GM21576 (cell line): ENCODE measurements at regions not wholly inside any gene's neighbourhood (a gene's known extent, or its start where the extent isn't known, plus 50 kb on each side); places are given as distances from the start of the nearest gene placed in this dataset.

ENCODE experiments used
- ATAC-seq: cut with Tn5 transposase; IDR thresholded peaks from one replicate; pipeline ENCODE4 v1.9.1; 2021; ENCODE audit warnings: mild to moderate bottlenecking, moderate library complexity; ENCODE audit not compliant: unreplicated experiment

DNA sequence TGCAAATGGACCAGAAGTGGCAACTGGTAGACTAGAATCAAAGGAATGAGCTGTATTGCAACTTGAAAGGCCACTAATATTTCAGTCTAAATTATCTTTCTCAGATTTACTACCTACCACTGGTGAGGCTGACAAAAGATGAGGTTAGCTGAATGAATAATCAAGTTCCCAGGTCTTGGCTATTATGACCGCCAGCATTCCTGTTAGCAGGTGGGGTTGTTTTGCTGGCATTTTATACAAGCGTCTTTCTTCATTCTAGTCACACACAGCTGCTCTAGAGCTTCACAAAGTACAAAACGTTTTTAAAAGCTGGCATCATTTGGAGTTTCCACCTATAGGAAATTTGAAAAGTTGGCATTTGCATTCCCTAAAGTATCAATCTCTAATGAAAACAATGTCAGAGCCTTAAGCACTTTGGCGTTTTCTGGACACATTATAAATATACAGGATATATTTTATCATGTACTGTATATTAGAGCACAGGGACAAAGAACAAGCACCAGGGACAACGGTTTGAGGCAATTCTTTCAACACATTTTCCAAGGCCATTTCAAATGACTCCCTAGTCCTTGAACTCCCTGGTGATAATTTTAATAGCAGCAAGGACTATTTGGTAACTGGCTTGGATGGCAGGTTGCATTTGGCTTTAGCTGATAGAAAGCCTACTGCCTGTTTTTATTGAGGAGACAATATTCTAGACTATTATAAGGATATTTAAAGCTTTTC is 410.2 kb upstream of the CHST9 start:
- ATAC-seq = no peak

DNA sequence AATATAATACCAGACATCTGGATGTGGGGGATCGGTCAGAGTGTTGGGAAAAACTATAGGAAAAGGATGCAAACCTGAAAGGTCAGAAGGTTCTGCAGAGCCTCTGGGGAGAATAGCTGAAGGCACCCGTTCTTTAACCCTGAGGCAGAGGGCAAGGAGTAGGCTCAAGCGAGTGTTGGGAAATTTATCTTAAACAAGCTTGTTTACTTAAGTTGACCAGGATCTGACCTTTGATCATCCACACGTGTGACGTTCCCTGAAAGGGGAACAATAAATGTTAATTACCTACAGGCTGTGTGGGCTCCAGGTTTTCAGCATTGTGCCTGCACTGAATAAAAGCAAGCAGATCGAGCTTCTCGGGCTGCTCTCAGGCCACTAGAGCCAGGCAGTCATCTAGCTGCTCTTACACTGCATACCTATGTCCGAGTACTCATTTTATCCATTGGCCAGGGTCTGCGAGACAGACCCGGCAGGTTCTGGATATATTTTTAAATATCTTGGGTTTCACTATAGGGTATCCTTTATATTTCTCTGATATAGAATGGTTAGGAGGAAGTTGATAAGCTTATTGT is 400.6 kb upstream of the CHST9 start:
- ATAC-seq = no peak

DNA sequence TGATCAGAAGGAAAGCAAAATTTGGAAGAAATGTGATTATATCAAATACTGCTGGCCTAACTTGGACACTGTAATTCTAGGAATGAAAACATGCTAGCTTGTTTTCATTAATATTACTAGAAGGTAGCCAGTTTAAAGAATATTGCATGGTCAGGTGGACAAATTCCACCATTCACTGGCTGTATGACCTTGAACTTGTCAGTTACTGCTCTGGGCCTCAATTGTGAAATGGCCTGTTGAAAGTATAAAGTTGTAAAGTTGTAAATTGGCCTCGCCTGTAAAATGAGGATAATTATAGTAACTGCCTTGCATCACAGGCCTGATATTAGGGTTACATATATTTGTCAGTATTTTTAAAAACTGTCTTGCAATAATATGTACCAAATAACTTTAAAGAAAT is 398.4 kb upstream of the CHST9 start:
- ATAC-seq = no peak

DNA sequence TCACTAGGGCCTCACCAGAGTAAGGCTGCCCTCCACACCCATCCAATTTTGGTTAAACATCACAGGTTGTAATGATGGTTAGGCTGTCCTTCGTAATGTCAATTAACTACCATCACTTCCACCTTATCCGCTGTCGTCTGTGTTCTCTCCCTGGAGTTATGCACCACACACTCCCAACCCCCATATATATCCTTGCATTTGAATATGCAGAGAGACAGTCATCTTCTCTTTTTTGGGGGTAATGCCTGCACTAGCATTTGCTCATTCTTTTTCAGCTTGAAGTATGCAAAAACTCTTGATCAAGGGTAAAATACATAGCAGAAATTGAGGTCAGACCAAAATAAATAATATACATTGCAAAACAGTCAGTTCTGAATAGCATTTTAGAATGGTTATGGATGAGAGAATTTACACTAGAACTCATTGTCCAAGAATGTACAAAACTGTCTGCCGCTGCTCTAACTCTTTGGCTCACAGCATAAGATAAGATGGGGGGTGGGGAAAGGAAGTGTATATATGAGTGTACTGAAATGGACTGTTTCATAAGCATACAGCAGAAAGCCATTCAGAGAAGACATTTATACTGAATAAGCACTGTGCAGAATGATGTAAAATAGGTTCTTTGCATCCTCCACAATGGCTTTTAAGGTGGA is 397.8 kb upstream of the CHST9 start:
- no peak for ATAC-seq

DNA sequence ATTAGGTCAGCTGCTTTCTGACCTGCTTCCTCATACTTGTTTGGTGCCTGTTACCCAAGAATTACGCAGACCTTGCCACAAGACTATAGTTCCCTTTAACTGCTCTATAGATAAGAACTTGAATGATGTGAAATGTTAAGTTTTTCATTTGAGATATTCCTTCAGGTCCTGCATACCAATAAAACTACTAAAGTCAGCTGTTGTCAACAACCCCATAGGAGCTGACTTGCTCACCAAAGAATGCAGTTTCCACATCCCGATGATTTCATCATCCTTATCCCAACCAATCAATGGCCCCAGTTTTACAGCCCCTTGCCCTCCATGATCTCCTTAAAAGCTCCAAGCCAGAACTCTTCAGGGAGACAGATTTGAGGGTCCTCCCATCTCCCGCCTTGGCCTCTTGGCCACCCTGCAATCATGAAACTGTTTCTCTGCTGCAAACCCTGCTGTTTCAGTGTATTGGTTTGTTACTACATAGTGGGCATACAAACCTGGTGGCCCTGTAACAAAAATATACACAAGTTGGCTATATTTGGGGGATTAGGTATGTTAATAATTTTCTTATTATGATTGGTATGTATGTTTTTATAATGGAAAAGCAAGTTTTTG is 396.3 kb upstream of the CHST9 start:
- ATAC-seq = no peak

DNA sequence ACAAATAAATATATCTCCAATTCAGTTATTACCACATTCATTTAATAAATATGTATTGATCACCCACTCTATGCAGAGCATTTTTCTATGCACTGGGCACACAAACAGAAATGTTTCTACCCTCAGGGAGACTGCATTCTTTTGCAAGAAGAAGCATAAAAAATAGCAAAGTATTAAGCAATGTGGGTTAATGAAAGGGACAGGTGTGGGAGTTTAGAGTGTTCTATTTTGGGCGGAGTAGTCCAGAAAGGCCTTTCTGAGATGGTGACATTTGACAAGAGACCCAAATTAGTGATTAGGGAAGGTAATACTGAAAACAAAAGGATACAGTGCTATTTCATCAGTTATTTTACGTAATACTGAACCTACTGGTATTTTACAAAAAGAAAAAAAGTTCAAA is 394.3 kb upstream of the CHST9 start:
- ATAC-seq = no peak

DNA sequence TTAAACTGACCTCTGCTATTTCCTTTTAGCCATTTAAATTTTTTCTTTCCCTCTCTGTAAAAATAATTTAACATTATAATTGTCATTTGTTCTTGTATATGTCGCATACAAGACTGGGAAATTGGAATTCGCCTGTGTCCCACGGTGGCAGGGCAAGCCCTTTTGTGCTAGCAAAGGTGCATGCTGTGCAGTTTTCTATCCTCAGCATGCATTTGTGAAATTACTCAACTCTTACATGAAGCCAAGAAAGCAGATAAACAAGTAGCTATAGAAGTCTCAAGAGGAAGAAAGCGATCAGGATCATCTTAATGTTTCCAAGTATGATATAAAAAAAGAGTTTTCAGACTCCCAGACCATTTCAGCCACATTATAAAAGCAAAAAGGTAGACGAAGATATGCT is 392.6 kb upstream of the CHST9 start:
- no peak for ATAC-seq

DNA sequence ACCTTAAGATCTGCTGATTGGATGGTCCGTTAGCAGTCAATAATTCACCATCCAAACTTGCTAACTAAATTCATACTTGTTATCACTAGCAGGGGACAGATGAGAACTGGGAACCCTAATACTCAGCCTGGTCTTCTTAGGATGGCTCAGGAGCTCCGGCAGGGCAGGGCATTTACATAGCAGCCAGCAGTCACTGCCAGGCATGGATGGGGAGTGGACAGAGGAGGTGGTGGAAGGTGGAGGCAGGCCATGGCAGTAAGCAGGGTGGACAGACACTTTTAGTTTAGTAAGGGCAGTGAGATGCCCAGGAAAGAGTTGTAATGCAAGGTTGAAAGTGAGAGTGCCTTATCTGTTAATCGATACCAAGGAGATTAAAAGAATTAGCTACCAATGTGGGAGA is 392.2 kb upstream of the CHST9 start:
- ATAC-seq = no peak

DNA sequence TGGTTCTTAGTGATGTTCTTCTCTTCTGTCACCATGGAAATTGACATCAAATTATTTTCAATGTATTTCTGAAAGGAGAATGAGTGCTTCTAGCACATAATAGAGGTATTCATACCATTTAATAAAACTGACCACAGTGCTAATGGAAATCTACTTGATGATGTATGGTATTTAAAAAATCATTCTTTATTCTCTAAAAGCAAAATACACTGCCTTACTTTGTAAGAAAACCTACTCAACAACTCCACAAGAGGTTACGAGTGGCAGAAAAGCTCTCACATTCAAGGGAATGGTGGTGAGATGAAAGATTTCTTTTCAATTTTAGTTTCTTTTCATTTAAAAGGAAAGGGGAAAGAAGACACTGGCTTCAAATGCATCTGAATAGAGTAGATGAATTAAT is 382.3 kb upstream of the CHST9 start:
- no peak for ATAC-seq

DNA sequence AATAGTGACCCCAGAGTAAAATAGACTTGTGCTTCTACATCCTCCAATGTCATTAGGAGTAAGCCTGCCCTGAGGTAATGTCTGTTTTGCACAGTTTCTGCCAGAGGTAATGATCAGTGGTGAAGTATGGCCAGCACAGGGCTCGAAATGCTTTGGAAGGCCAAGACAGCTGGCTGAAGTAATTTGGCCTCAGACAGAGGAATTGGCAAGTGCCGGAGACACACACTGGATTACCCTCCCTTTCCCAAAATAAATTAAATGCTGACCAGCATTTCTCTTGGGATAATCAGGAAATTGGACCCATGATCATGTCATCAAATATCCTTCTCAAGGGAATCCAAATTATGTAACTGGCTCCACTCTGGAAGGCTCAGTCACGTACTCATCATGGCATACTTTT is 379.0 kb upstream of the CHST9 start:
- ATAC-seq = no peak

DNA sequence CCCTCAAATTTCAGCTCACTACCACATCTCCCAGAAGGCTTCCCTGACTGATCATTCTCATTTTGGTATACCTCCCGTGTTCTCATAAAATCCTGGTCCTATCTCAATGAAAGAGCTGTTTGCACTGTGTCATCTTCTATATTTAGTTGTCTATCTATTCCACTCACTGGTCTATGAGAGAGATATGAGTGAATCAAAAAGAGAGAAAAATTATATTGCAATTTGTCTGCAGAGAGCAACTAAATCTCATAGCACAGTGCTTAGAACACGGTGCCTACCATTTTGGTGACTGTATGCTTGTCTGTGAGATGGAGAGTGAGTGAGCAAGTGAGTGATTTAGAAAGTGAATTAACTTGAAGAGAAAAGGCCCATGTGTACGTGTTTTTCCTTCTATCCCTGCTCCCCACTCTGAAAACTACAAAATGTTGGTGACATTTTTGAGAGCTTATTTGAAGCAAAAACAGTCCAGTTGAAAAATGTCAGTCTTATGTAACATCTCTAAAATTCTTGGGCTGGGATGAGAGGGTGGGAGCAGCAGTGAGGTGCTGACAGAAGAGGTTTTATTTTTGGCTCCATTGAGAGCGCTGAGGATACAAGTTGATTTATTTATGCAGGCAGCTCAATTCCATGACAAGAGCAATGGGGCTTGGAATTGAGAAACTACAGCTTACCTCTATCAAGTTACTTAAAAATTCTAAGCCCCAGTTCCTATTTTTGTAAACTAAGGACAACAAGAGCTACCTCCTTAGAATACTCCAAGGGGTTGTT is 373.5 kb upstream of the CHST9 start:
- ATAC-seq = no peak

DNA sequence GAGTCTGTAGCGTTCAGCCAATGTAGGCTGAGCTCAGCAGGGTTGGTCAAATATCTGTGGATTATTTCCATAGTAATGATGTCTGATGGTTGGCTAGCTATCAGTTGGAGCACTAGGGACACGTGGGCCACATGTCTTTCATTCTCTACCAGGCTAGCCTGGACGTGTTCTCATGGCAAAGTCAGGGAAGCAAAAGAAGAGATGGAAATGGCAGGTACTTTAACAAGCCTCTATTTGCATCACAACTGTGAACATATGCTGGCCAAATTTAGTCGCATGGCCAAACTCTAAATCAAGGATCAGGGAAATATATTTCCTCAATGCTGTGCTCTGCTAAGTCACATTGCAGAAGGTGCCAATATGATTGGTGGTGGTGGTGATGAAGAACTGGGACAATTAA is 371.6 kb upstream of the CHST9 start:
- ATAC-seq = no peak

DNA sequence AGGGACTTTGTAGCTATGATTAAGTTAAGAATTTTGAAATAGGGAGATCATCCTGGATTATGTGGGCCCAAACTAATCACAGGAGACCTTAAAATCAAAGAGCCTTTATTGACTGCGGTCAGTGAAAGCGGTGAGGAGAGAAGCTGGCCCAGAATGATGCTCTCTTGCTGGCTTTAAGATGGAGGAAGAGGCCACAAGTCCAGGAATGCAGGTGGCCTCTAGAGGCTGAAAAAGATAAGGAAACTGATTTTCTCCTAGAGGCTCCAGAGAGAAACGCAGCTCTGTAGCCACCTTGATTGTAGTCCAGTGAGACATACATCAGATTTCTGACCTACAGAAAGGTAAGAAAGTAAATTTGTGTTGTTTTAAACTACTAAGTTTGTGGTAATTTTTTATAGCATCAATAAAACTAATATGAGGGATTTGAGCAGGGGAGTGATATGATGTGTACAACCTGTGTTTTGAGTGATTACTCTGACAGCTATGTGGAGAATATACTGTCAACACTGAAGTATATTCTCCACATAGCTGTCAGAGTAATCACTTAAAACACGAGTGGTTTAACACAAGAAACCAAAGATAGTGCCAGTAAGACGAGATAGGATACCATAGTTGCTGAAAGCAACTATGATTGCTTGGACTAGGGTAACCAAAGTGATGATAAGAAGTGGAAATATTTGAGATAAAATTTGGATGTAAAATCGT is 364.4 kb upstream of the CHST9 start:
- no peak for ATAC-seq

DNA sequence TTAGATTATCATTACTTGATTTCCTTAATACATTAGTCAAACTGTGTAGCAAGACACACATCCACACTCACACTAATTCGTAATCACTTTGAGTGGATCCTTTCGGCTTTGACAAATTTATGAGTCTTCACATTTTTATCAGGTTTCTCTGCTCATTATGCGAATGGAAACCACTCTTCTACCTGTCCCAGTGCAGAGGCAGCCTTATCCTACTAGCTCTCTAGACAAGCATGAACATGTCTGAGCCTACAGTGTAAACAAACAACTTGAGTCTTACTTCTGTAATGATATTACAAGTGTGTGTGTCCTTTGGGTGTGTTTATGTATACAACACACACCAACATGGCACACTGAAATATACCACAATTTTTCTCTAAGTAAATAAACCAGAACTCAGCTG is 361.9 kb upstream of the CHST9 start:
- ATAC-seq = no peak

DNA sequence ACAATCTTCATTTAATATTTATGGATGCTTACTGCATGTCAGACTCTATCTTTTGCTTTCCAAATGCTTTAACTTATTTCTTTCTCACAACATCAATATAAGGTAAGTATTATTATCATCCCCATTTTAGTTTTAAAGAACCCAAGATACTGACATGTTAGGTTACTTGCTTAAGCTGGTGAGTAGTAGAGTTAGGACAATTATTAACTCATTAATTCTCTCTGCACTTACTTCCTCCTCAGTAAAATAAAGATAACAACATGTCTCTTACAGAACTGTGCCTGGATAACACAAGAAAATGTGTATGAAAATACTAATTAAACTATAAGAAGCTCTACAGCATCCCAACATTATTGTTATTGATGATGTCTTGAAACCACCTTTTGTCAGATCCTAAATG is 359.1 kb upstream of the CHST9 start:
- no peak for ATAC-seq

DNA sequence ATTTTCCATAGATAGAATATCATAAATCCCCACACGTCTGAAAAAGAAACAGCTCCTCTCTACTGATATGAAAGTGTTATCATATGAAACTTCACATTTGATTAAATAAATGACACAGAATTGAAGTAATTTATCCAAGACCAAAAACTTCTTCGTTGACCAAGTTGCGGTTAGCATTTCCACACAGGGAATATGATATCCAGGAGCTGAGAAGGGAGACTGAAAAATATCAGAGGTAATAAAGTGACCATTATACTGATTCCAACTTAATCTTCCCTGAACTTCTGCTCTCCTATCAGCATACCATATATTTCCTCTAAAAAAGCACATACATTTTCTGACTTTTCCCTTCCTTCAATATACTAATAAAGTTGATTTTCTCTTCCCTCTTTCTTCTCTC is 356.2 kb upstream of the CHST9 start:
- no peak for ATAC-seq

DNA sequence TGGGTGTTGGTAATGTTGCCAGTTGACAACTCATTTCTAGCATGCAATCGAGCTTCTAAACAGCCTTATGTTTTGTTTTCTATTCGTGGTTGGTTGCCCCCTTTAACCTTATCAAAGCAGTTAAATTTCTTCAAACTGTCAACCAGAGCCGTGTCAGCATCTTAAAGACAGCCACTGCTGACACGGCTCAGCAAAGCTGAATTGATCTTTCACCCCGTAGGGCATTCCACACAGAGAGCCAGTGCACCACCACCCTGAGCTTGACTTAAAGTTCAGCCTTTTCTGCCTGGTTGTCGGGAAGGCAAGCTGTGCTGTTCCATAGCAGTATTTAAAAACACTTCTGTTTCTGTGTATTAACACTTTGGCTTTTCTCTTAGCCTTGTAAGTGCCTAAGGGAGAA is 355.0 kb upstream of the CHST9 start:
- ATAC-seq = no peak

DNA sequence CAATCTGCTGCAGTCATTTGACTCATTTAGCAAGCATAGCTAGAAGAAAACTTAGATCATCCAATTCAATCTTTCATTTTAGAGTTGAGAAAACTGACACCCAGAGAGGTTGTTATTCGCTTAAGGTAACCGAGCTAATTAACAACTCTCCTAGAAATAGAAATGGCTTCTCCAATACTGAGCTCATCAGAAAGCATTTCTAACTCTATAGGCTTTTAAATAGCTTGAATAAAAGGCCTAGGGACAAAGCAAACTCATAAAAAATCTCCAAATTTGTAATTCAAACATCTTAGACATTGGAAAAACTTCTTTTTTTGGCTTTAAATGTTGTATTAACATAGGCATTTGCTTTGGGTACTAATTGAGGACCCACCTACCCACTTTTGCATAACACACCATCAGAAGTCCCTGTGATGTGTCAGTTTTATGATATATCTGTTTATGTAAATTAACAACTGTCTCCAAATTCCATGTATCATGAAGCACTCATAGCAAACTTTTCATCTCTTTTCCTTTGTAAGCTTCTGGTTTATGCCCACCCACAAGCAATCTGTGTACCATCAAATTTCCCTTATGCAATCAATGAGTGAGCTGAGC is 343.9 kb upstream of the CHST9 start:
- no peak for ATAC-seq

DNA sequence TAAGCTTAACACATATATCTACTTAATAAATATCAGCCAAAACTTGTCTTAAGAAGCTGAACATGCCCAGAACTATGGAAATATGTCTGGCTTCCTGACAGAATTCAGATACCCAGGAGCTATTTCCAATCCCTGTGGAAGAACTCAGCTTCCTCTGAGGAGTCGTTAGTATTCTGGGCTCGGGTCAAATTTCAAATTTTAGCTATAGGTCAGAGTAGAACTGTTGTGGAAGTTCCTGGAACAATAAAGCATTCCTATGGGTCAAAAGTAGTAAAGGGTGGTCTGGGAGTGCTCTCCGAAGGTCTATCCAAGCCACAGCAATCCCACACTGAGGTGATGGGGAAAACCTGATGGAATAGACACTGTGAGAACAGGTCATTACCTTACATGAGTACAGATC is 342.7 kb upstream of the CHST9 start:
- no peak for ATAC-seq

DNA sequence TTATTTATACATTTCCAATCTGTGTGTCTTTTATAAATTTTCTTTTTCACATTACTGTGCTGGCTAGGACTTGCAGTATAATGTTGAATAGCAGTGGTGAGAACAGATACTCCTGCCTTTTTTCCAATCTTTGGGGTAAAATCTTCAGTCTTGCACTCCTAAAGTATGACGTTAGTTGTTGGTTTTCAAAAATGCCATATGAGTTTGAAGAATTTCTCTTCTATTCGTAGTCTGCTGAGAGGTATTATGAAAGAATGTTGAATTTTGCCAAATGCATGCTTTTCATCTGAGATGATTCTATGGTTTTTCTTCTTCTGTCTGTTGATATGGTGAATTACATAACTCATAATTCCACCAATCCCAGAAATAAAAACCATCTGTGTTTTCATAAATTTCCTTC is 335.3 kb upstream of the CHST9 start:
- ATAC-seq = no peak
